HCT116 (cell line): ENCODE measurements at regions not wholly inside any gene's neighbourhood (a gene's known extent, or its start where the extent isn't known, plus 50 kb on each side); places are given as distances from the start of the nearest gene placed in this dataset.

Experiments used
- ATAC-seq: fragments of 200-7000 bp; cut with Tn5 transposase; 2 replicates; pipeline ENCODE4 v1.9.1; 2020; ENCODE audit warnings: mild to moderate bottlenecking, moderate library complexity
- BruUV-seq: library from RNA; stranded (reverse); fragments of 400-500 nt; replicated peaks from 2 replicates; lab custom pipeline; 2021; lab: Mats Ljungman, UMichigan
- CTCF ChIA-PET: fragments of 300-600 bp; sonication (Branson Sonifier 250); formaldehyde crosslinking; loops from one replicate; lab custom pipeline; 2021; ENCODE audit warnings: antibody characterized with exemption; lab: Charles Lee
- POLR2A ChIA-PET: fragments of 300-600, 350-600 bp; sonication (Branson Sonifier 250); formaldehyde crosslinking; loops from one replicate; lab custom pipeline; 2021; ENCODE audit warnings: antibody characterized with exemption; lab: Charles Lee
- RAD21 ChIA-PET, 2 experiments: fragments of 300-600 bp; sonication (Branson Sonifier 250); formaldehyde crosslinking; loops; one replicate each; lab custom pipeline; 2023; ENCODE audit warnings: low total read pairs in 2 of 2; ENCODE audit not compliant: uncharacterized antibody in 2 of 2, unreplicated experiment in 2 of 2, low non-redundant PET in 1 of 2; lab: Charles Lee
- DNase-seq: peaks from one replicate; pipeline ENCODE4 v3.0.0-alpha.2; 2010; ENCODE audit warnings: low read depth, low spot score
- H2AFZ ChIP-seq: fragments of 200-600 bp; shearing (Covaris generic), sonication (generic); 2 replicates; pipeline ENCODE4 v1.6.1; 2017; ENCODE audit warnings: low read depth, mixed run types, mixed read lengths, antibody characterized with exemption, low read length; ENCODE audit not compliant: poor library complexity, severe bottlenecking
- H3K27ac ChIP-seq: 2 replicates; pipeline ENCODE4 v1.5.1; 2012; ENCODE audit warnings: low read depth, low read length
- H3K27me3 ChIP-seq: fragments of 200-600 bp; sonication (generic); 2 replicates; pipeline ENCODE4 v1.6.1; 2016; ENCODE audit warnings: mixed run types, low read length, mixed read lengths; ENCODE audit not compliant: insufficient read depth
- H3K36me3 ChIP-seq, 2 experiments: fragments of 200-500 bp in 1 of 2; fragments of 200-600 bp in 1 of 2; sonication (Bioruptor generic) in 1 of 2; sonication (generic) in 1 of 2; 2 replicates each; pipeline versions ENCODE4 v1.5.1 to v1.6.1; 2014 to 2016; ENCODE audit warnings: low read length in 2 of 2, inconsistent platforms in 1 of 2, mixed read lengths in 1 of 2, mixed run types in 1 of 2; ENCODE audit not compliant: insufficient read depth in 2 of 2, control insufficient read depth in 1 of 2
- H3K4me1 ChIP-seq, 2 experiments: fragments of 200-600 bp in 1 of 2; sonication (generic) in 1 of 2; 2 replicates each; pipeline versions ENCODE4 v1.5.1 to v1.6.1; 2012 to 2017; ENCODE audit warnings: low read length in 2 of 2, inconsistent platforms in 1 of 2, mild to moderate bottlenecking in 1 of 2, mixed read lengths in 1 of 2, mixed run types in 1 of 2, moderate library complexity in 1 of 2; ENCODE audit not compliant: insufficient read depth in 2 of 2, control insufficient read depth in 1 of 2
- H3K4me2 ChIP-seq: fragments of 200-600 bp; sonication (generic); 2 replicates; pipeline ENCODE4 v1.6.1; 2017; ENCODE audit warnings: mixed run types, low read length, mixed read lengths
- H3K4me3 ChIP-seq, 2 experiments: fragments of 200-600 bp in 1 of 2; sonication (generic) in 1 of 2; replicated peaks in 1 of 2; 2 replicates each; pipeline ENCODE4 v1.5.1; 2011 to 2016; ENCODE audit warnings: low read length in 2 of 2, control low read depth in 1 of 2, low read depth in 1 of 2, mild to moderate bottlenecking in 1 of 2, mixed read lengths in 1 of 2, mixed run types in 1 of 2
- H3K79me2 ChIP-seq: fragments of 200-600 bp; sonication (generic); 2 replicates; pipeline ENCODE4 v1.6.1; 2017; ENCODE audit warnings: mild to moderate bottlenecking, mixed run types, low read length, moderate library complexity, mixed read lengths; ENCODE audit not compliant: insufficient read depth
- H3K9ac ChIP-seq: fragments of 200-600 bp; sonication (generic); 2 replicates; pipeline ENCODE4 v1.6.1; 2016; ENCODE audit warnings: low read length, mixed read lengths
- H3K9me2 ChIP-seq: fragments of 200-600 bp; sonication (generic), shearing (Covaris generic); 2 replicates; pipeline ENCODE4 v1.6.1; 2017; ENCODE audit warnings: mixed run types, mild to moderate bottlenecking, moderate library complexity; ENCODE audit not compliant: insufficient read depth
- H3K9me3 ChIP-seq, 2 experiments: fragments of 200-500 bp in 1 of 2; fragments of 200-600 bp in 1 of 2; sonication (Bioruptor generic) in 1 of 2; sonication (generic) in 1 of 2; 2 replicates each; pipeline ENCODE4 v1.6.1; 2014 to 2017; ENCODE audit warnings: low read length in 2 of 2, mixed read lengths in 2 of 2, inconsistent platforms in 1 of 2, low read depth in 1 of 2, mild to moderate bottlenecking in 1 of 2, mixed run types in 1 of 2, moderate library complexity in 1 of 2; ENCODE audit not compliant: control insufficient read depth in 1 of 2, insufficient read depth in 1 of 2
- H4K20me1 ChIP-seq: fragments of 200-600 bp; sonication (generic), shearing (Covaris generic); 2 replicates; pipeline ENCODE4 v1.6.1; 2017; ENCODE audit warnings: mixed run types, mild to moderate bottlenecking, moderate library complexity; ENCODE audit not compliant: insufficient read depth
- CBX3 ChIP-seq: IDR thresholded peaks from 2 replicates; pipeline ENCODE4 v1.6.1; 2012; ENCODE audit warnings: low read depth
- CEBPB ChIP-seq: IDR thresholded peaks from 2 replicates; pipeline ENCODE4 v1.6.1; 2012; ENCODE audit warnings: low read depth
- ELF1 ChIP-seq: IDR thresholded peaks from 2 replicates; pipeline ENCODE4 v1.6.1; 2012; ENCODE audit warnings: low read depth, borderline replicate concordance
- EZH2 ChIP-seq: fragments of 200-600 bp; sonication (generic); IDR thresholded peaks from 2 replicates; pipeline ENCODE4 v1.6.1; 2017; ENCODE audit warnings: antibody characterized with exemption, mixed run types
- FOSL1 ChIP-seq: IDR thresholded peaks from 2 replicates; pipeline ENCODE4 v1.6.1; 2012; ENCODE audit warnings: low read depth
- JUND ChIP-seq: IDR thresholded peaks from 2 replicates; pipeline ENCODE4 v1.6.1; 2012
- POLR2A ChIP-seq: IDR thresholded peaks from 2 replicates; pipeline ENCODE4 v1.7.0; 2011; ENCODE audit warnings: borderline replicate concordance; ENCODE audit not compliant: insufficient read depth, insufficient read length; ENCODE audit errors: extremely low read depth
- RAD21 ChIP-seq: IDR thresholded peaks from 2 replicates; pipeline ENCODE4 v1.6.1; 2012; ENCODE audit warnings: low read depth, mild to moderate bottlenecking
- SIN3A ChIP-seq: IDR thresholded peaks from 2 replicates; pipeline ENCODE4 v1.6.1; 2012; ENCODE audit warnings: low read depth
- SP1 ChIP-seq: IDR thresholded peaks from 2 replicates; pipeline ENCODE4 v1.6.1; 2012; ENCODE audit warnings: low read depth
- SRF ChIP-seq: IDR thresholded peaks from 2 replicates; pipeline ENCODE4 v1.6.1; 2012; ENCODE audit warnings: low read depth
- YY1 ChIP-seq: IDR thresholded peaks from 2 replicates; pipeline ENCODE4 v1.6.1; 2011; ENCODE audit warnings: low read length, low read depth, moderate library complexity, mild to moderate bottlenecking; ENCODE audit not compliant: insufficient replicate concordance; ENCODE audit errors: extremely low read depth
- ZFX ChIP-seq: fragments of 450-650 bp; IDR thresholded peaks from 2 replicates; pipeline ENCODE4 v1.6.1; 2017
- ZNF274 ChIP-seq: fragments of 200-500 bp; sonication (Bioruptor generic); IDR thresholded peaks from 2 replicates; pipeline ENCODE4 v1.6.1; 2014; ENCODE audit warnings: mild to moderate bottlenecking, low read depth, low read length, inconsistent platforms
- intact Hi-C: fragments of 100-400 bp; cut with micrococcal nuclease; formaldehyde crosslinking; loops from 2 replicates; pipeline ENCODE4 v1.10.0; 2022
- TF ChIP-seq, protein P1 (sequence below): IDR thresholded peaks from 2 replicates; pipeline ENCODE4 v1.6.1; 2012; ENCODE audit warnings: low read depth
- TF ChIP-seq, protein P2 (sequence below): IDR thresholded peaks from 2 replicates; pipeline ENCODE4 v1.6.1; 2011; ENCODE audit warnings: mild to moderate bottlenecking, low read length, moderate library complexity; ENCODE audit not compliant: insufficient replicate concordance; ENCODE audit errors: extremely low read depth
- TF ChIP-seq, protein P3 (sequence below): IDR thresholded peaks from 2 replicates; pipeline ENCODE4 v1.6.1; 2012

DNA sequence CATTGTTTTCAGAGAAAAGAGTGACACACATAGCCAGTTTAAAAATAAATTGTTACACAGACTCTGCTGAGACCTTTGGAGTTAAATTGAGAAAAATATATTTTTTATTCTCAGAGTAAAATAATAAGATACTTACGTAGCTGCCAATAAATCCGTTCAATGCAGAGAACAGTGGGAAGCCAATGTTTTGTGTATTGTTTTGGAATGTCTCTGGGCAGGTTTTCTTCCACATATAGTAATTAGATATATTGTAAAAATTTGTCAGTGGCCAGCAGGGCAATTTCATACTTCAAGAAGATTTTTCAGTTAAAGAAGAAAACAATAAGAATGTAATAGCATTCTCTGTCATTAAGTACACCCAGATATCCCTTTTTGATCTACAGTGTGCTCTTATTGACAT, 999.5 kb upstream of the INTU start:
- POLR2A ChIA-PET, result no interaction called here
- Histone ChIP-seq H3K9ac (no peak overlapping the region), H3K79me2 (no peaks in the 10 kb centered on the region), H2AFZ (no peak overlapping the region), H3K4me1 (no peaks in the 10 kb centered on the region), H3K36me3 (no peaks in the 10 kb centered on the region), H3K4me3 (no peak overlapping the region), H3K9me2 (no peaks in the 10 kb centered on the region), H3K4me2 (no peak overlapping the region), H4K20me1 (no peaks in the 10 kb centered on the region), H3K27ac (no peak overlapping the region), H3K27me3 (no peaks in the 10 kb centered on the region), H3K9me3 (no peaks in the 10 kb centered on the region)
- TF ChIP-seq FOSL1, result no peak
- no peak for TF ChIP-seq ZFX
- TF ChIP-seq SIN3A, result no peak
- TF ChIP-seq SRF, result no peak
- no peak for TF ChIP-seq RAD21
- no peak for TF ChIP-seq POLR2A
- TF ChIP-seq YY1, result no peak
- TF ChIP-seq, protein P1, sequence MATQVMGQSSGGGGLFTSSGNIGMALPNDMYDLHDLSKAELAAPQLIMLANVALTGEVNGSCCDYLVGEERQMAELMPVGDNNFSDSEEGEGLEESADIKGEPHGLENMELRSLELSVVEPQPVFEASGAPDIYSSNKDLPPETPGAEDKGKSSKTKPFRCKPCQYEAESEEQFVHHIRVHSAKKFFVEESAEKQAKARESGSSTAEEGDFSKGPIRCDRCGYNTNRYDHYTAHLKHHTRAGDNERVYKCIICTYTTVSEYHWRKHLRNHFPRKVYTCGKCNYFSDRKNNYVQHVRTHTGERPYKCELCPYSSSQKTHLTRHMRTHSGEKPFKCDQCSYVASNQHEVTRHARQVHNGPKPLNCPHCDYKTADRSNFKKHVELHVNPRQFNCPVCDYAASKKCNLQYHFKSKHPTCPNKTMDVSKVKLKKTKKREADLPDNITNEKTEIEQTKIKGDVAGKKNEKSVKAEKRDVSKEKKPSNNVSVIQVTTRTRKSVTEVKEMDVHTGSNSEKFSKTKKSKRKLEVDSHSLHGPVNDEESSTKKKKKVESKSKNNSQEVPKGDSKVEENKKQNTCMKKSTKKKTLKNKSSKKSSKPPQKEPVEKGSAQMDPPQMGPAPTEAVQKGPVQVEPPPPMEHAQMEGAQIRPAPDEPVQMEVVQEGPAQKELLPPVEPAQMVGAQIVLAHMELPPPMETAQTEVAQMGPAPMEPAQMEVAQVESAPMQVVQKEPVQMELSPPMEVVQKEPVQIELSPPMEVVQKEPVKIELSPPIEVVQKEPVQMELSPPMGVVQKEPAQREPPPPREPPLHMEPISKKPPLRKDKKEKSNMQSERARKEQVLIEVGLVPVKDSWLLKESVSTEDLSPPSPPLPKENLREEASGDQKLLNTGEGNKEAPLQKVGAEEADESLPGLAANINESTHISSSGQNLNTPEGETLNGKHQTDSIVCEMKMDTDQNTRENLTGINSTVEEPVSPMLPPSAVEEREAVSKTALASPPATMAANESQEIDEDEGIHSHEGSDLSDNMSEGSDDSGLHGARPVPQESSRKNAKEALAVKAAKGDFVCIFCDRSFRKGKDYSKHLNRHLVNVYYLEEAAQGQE, result no peak
- no peak for TF ChIP-seq CBX3
- TF ChIP-seq, protein P2, sequence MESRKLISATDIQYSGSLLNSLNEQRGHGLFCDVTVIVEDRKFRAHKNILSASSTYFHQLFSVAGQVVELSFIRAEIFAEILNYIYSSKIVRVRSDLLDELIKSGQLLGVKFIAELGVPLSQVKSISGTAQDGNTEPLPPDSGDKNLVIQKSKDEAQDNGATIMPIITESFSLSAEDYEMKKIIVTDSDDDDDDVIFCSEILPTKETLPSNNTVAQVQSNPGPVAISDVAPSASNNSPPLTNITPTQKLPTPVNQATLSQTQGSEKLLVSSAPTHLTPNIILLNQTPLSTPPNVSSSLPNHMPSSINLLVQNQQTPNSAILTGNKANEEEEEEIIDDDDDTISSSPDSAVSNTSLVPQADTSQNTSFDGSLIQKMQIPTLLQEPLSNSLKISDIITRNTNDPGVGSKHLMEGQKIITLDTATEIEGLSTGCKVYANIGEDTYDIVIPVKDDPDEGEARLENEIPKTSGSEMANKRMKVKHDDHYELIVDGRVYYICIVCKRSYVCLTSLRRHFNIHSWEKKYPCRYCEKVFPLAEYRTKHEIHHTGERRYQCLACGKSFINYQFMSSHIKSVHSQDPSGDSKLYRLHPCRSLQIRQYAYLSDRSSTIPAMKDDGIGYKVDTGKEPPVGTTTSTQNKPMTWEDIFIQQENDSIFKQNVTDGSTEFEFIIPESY, result no peak
- no peak for TF ChIP-seq SP1
- TF ChIP-seq ZNF274, result no peak
- TF ChIP-seq, protein P3, sequence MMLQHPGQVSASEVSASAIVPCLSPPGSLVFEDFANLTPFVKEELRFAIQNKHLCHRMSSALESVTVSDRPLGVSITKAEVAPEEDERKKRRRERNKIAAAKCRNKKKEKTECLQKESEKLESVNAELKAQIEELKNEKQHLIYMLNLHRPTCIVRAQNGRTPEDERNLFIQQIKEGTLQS, result no peak
- no peak for TF ChIP-seq ELF1
- no peak for TF ChIP-seq EZH2
- no peak for TF ChIP-seq JUND
- TF ChIP-seq CEBPB, result no peak
- CTCF ChIA-PET, result no interaction called here
- intact Hi-C loops, result no loop called here
- DNase-seq (no peak), ATAC-seq (no peak)
- BruUV-seq, result no TSS peak
- RAD21 ChIA-PET, result no interaction called here
